GM21515 (cell line): ENCODE measurements at regions not wholly inside any gene's neighbourhood (a gene's known extent, or its start where the extent isn't known, plus 50 kb on each side); places are given as distances from the start of the nearest gene placed in this dataset.
"Not testable (repeated sequence)": the region's sequence is repeated elsewhere in the genome, so short reads cannot be mapped to it uniquely, and the experiment has no call there.

Experiments
- ATAC-seq: cut with Tn5 transposase; IDR thresholded peaks from one replicate; pipeline ENCODE4 v1.9.1; 2021; ENCODE audit not compliant: unreplicated experiment

- no peak for ATAC-seq
Observed at GRCh38 chr2:146579147-146579930, 1265.5 kb upstream of the ACVR2A start.

- ATAC-seq = no peak
Observed at GRCh38 chr2:146576339-146577111, 1268.3 kb upstream of the ACVR2A start.

- ATAC-seq = no peak
Observed at GRCh38 chr2:146572598-146572997, 1272.2 kb upstream of the ACVR2A start.

DNA sequence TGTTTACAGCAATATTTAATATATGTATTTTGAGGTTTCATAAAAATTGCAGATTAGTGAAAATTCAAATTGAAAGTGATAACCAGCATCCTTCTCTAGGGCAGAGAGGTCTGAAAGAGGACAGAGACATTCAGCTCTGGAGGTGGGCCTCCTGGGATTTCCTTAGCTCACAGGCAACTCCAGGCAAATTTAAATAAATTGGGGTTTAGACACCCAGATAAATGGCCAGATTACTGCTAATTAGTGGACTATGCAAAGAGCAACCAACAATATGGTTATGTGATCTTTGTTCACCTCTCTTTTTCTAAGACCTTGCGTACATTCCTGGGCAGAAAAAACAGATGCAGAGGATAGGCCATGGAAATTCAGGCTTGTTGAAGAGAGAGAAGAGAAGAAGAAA is 1282.8 kb upstream of the ACVR2A start:
- ATAC-seq = no peak

- ATAC-seq = no peak
Observed at GRCh38 chr2:146547236-146547635, 1297.6 kb upstream of the ACVR2A start.

GRCh38 chr2:146544701-146545100 is 1300.1 kb upstream of the ACVR2A start:
- no peak for ATAC-seq

GRCh38 chr2:146541896-146542295 is 1302.9 kb upstream of the ACVR2A start:
- ATAC-seq = no peak

DNA sequence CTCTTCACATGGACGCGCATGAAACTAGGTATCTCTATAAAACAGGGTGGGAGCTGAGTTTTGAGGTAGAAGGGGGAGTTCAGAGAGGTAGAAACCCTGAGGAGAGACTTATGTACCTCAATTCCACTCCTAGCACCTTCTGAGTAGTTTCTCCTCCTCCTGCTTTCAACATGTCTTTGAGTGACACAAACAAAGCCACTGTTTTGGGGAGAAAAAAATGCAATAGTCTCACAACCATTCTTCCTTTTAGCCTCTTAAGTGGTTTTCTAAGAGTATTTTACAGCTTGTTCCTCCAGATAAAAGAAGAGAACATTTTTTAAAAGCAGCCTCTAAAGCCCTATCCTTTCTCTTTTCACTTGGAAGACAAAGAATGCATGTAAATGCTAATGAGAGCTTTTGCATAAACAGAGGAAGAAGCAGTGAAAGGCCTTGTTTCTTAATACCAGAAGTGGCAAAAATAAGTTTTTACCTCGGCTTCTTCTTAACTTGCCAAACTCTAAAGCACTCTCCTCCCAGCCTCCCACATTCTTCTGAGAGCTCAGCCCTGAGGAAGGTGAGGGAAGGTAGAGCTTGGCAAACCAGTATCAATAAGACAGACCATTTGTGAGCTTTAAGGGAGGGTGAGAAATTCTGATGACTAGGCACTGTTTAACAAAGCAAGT is 1304.4 kb upstream of the ACVR2A start:
- no peak for ATAC-seq

DNA sequence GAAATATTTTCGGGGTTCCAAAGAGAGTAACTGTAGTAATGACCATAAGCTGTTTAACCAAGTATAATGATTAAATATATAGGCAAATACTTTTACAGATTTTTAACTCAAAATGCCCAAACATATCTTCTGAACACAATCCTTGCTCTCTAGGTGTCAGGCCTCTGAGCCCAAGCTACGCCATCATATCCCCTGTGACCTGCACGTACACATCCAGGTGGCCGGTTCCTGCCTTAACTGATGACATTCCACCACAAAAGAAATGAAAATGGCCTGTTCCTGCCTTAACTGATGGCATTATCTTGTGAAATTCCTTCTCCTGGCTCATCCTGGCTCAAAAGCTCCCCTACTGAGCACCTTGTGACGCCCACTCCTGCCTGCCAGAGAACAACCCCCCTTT is 1305.1 kb upstream of the ACVR2A start:
- not testable (repeated sequence) for ATAC-seq

GRCh38 chr2:146537477-146537876 is 1307.4 kb upstream of the ACVR2A start:
- ATAC-seq = no peak

GRCh38 chr2:146532509-146533147 is 1312.2 kb upstream of the ACVR2A start:
- no peak for ATAC-seq

GRCh38 chr2:146532009-146532408 is 1312.8 kb upstream of the ACVR2A start:
- no peak for ATAC-seq

DNA sequence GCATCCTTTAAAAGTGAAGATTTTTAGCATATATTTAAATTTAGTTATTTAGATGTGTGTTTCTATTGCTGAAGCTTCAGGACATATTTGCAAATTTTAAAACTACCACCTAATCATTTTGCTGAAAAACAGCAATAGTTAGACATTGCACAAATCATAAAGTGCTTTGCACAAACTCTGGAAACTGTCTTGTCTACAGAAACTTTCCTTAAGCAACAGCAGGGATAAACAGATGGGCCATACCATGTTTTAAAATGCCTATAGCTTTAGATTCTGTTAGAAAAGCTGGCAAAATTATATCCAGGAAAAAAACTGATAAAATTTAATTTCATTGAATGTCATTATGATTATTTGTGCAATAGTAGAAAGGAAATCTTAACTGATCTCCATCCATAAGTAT is 1313.9 kb upstream of the ACVR2A start:
- ATAC-seq = no peak

GRCh38 chr2:146527166-146527565 is 1317.7 kb upstream of the ACVR2A start:
- no peak for ATAC-seq

GRCh38 chr2:146523196-146523595 is 1321.6 kb upstream of the ACVR2A start:
- no peak for ATAC-seq

DNA sequence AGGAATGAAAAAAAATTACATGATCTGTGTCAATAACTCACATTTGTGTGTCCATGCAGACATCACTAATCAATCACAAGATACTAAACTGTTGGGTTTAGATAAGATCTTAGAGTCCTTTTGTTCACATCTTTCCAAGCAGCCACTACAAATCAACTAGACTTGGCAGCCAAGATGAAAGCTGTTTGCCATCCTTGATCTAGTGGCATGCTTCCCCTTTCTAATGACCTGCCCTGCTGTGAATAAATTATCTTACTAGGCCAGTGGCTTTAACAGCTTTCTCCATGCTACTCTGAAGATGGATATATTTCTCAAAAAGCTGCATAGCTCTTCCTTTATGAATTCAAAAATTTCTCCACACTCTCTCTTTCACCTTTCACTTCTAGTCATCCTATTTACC is 1338.0 kb upstream of the ACVR2A start:
- no peak for ATAC-seq

DNA sequence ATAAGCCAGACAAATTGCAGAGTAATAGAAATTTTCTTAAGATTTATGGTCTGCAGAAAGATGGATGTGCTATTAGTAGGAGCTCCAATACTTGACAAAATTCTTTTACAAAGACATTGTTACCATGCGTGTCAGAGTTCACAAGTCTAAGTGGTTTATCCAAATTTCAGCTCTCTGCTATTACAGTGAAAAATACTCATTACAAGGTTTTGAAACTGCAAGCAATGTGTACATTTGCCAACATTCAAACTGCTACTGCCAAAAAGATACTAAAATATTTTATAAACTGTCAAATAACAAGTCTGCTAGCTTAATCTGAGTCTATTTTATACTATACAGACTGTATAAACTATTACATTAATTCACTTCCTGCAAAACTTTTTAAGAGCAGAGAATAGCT is 1341.5 kb upstream of the ACVR2A start:
- no peak for ATAC-seq

DNA sequence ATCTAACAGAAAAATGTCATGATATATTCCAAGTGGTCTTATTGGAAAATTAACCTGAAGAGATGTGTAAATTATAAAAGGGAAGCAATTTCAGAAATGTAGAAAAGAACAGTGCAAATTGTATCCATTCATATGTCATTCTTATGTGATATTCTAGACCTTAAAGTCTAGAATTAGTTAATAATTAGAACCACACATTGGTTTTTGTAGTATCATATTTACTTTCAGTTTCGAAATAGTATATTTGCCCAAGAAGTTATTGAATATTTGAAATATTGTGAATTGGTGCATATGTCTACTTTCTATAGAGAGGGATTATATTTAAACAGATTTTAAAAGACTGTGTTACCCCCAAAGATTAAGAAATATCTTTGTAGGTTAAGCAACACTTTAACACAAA is 1348.6 kb upstream of the ACVR2A start:
- no peak for ATAC-seq

DNA sequence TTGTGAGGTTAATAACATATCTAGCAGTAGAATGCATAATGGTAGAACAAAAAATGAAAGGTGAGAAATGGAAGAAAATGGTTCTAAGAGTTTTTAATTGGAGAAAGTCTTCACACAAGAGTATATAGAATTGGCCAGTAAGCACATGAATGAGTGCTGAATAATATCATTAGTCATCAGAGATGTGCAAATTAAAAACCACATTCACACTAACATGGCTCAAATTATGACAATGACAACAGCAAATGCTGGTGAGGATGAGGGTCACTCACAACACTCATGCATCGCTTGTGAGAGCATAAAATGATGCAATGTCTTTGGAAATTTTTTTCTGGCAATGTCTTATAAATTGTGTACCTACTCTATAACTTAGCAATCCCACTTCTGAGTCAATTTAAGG is 1355.4 kb upstream of the ACVR2A start:
- no peak for ATAC-seq

GRCh38 chr2:146481629-146482028 is 1363.2 kb upstream of the ACVR2A start:
- ATAC-seq = no peak

- ATAC-seq = no peak
Observed at GRCh38 chr2:146477383-146477782, 1367.4 kb upstream of the ACVR2A start.
